Trophoblast cell (in vitro differentiated cells and primary cell): ENCODE measurements at regions not wholly inside any gene's neighbourhood (a gene's known extent, or its start where the extent isn't known, plus 50 kb on each side); places are given as distances from the start of the nearest gene placed in this dataset.
"Not testable (repeated sequence)": the region's sequence is repeated elsewhere in the genome, so short reads cannot be mapped to it uniquely, and the experiment has no call there.

Source experiments
- DNase-seq, 2 donors: peaks; one replicate each; pipeline ENCODE4 v3.0.0-alpha.2; 2016
- H2AFZ ChIP-seq: 2 replicates; pipeline ENCODE4 v1.6.1; 2013; ENCODE audit warnings: low read length, moderate library complexity, mild to moderate bottlenecking; ENCODE audit not compliant: insufficient read depth, poor library complexity
- H2AK5ac ChIP-seq: 2 replicates; pipeline ENCODE4 v1.6.1; 2013; ENCODE audit warnings: mild to moderate bottlenecking, low read length
- H2BK120ac ChIP-seq: 2 replicates; pipeline ENCODE4 v1.6.1; 2013; ENCODE audit warnings: low read length, mild to moderate bottlenecking, moderate library complexity; ENCODE audit not compliant: insufficient read depth, poor library complexity
- H2BK12ac ChIP-seq: 2 replicates; pipeline ENCODE4 v1.6.1; 2013; ENCODE audit warnings: mild to moderate bottlenecking, low read length, moderate library complexity
- H2BK5ac ChIP-seq: 2 replicates; pipeline ENCODE4 v1.6.1; 2013; ENCODE audit warnings: low read length, low read depth, moderate library complexity, mild to moderate bottlenecking; ENCODE audit not compliant: poor library complexity
- H3K14ac ChIP-seq: 2 replicates; pipeline ENCODE4 v1.6.1; 2013; ENCODE audit warnings: mild to moderate bottlenecking, low read length
- H3K18ac ChIP-seq: 2 replicates; pipeline ENCODE4 v1.6.1; 2013; ENCODE audit warnings: mild to moderate bottlenecking, low read length
- H3K23ac ChIP-seq: 2 replicates; pipeline ENCODE4 v1.6.1; 2013; ENCODE audit warnings: low read length
- H3K27ac ChIP-seq: 2 replicates; pipeline ENCODE4 v1.5.1; 2013; ENCODE audit warnings: low read depth, mild to moderate bottlenecking, inconsistent platforms, low read length, moderate library complexity
- H3K27me3 ChIP-seq: 2 replicates; pipeline ENCODE4 v1.6.1; 2013; ENCODE audit warnings: inconsistent platforms, mild to moderate bottlenecking, low read length, moderate library complexity; ENCODE audit not compliant: insufficient read depth
- H3K36me3 ChIP-seq, 2 experiments: 1 replicate in 1 of 2; 2 replicates in 1 of 2; pipeline ENCODE4 v1.6.1; 2013; ENCODE audit warnings: low read length in 2 of 2, mild to moderate bottlenecking in 2 of 2, moderate library complexity in 1 of 2; ENCODE audit not compliant: insufficient read depth in 2 of 2, control insufficient read depth in 1 of 2
- H3K4ac ChIP-seq: 2 replicates; pipeline ENCODE4 v1.6.1; 2013; ENCODE audit warnings: low read depth, mild to moderate bottlenecking, low read length, moderate library complexity
- H3K4me1 ChIP-seq, 2 experiments: 1 replicate in 1 of 2; 2 replicates in 1 of 2; pipeline ENCODE4 v1.6.1; 2013; ENCODE audit warnings: low read length in 2 of 2, mild to moderate bottlenecking in 2 of 2, moderate library complexity in 1 of 2; ENCODE audit not compliant: insufficient read depth in 2 of 2, control insufficient read depth in 1 of 2
- H3K4me2 ChIP-seq: 2 replicates; pipeline ENCODE4 v1.6.1; 2013; ENCODE audit warnings: inconsistent platforms, mild to moderate bottlenecking, low read length, moderate library complexity
- H3K4me3 ChIP-seq: 2 replicates; pipeline ENCODE4 v1.5.1; 2013; ENCODE audit warnings: mild to moderate bottlenecking, low read depth, low read length, inconsistent platforms
- H3K79me1 ChIP-seq: one replicate; pipeline ENCODE4 v1.6.1; 2013; ENCODE audit warnings: low read length
- H3K79me2 ChIP-seq: 2 replicates; pipeline ENCODE4 v1.6.1; 2013; ENCODE audit warnings: low read length, mild to moderate bottlenecking; ENCODE audit not compliant: control insufficient read depth, insufficient read depth, poor library complexity
- H3K9ac ChIP-seq: 2 replicates; pipeline ENCODE4 v1.6.1; 2013; ENCODE audit warnings: mild to moderate bottlenecking, low read length
- H3K9me3 ChIP-seq: 2 replicates; pipeline ENCODE4 v1.6.1; 2013; ENCODE audit warnings: low read depth, mild to moderate bottlenecking, control low read depth, inconsistent platforms, low read length; ENCODE audit not compliant: insufficient read depth
- H4K12ac ChIP-seq: 2 replicates; pipeline ENCODE4 v1.6.1; 2013; ENCODE audit warnings: low read depth, mild to moderate bottlenecking, low read length, moderate library complexity
- H4K8ac ChIP-seq: 2 replicates; pipeline ENCODE4 v1.6.1; 2013; ENCODE audit warnings: low read depth, mild to moderate bottlenecking, low read length, moderate library complexity
- H4K91ac ChIP-seq: one replicate; pipeline ENCODE4 v1.6.1; 2013; ENCODE audit warnings: low read depth, mild to moderate bottlenecking, low read length, moderate library complexity
- WGBS: extraction: QIAGEN DNeasy Blood & Tissue Kit; methylation state at CpG from one replicate; pipeline ENCODE4 v1.1.7; 2013; ENCODE audit warnings: missing lambda C conversion rate; ENCODE audit not compliant: insufficient read length, insufficient coverage; ENCODE audit errors: extremely low coverage; 5-methylcytosine and 5-hydroxymethylcytosine counted together

DNA sequence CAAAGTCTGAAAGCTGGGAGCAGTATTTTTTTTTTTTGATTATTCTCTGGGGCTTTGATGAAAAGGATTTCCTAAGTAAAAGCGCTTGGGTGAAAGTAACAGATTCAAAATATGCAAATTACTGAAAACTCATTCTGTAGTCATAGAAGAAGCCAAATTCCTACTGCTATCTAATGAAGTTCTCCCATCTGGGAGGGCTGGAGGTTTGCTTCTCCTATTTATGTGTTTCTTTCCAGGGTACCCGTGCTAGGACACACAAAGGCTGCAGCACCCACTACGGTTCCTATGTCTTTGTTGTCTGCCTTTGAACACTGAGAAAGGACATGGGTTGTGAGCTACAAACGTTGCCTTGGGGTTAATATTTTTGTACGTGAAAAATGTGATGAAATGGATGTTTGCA is 324.7 kb upstream of the KAZN start:
- Histone ChIP-seq H3K4me1 (no peaks in the 10 kb centered on the region), H3K79me1 (no peaks in the 10 kb centered on the region), H3K9me3 (peaks cover 2% of the 10 kb centered on the region), H3K36me3 (no peaks in the 10 kb centered on the region), H2BK120ac (no peak overlapping the region), H3K23ac (no peak overlapping the region), H2BK12ac (no peak overlapping the region), H3K4me3 (no peak overlapping the region), H4K8ac (no peak overlapping the region), H3K9ac (no peak overlapping the region), H4K91ac (no peak overlapping the region), H3K4ac (no peak overlapping the region), H3K27ac (no peak overlapping the region), H3K79me2 (no peaks in the 10 kb centered on the region), H2BK5ac (no peak overlapping the region), H3K18ac (no peak overlapping the region), H3K14ac (no peak overlapping the region), H4K12ac (no peak overlapping the region), H2AFZ (no peak overlapping the region), H3K27me3 (no peaks in the 10 kb centered on the region), H2AK5ac (no peak overlapping the region), H3K4me2 (no peak overlapping the region)
- WGBS, result no CpG with 5 or more reads among the region's 5 CpGs
- no peak for DNase-seq

DNA sequence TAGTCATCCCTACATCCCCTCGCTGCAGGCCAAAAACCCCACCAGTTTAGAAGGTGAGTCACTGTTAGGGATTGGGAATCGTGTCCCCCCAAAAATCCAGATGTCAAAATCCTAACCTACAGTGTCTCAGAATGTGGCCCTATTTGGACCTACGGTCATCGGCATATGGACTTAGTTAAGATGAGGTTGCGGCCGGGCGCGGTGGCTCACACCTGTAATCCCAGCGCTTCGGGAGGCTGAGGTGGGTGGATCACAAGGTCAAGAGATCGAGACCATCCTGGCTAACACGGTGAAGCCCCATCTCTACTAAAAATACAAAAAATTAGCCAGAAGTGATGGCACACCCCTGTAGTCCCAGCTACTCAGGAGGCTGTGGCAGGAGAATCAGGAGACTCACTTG is 318.6 kb upstream of the KAZN start:
- H3K27me3 ChIP-seq, H2AFZ ChIP-seq, H2AK5ac ChIP-seq, H3K27ac ChIP-seq, H2BK120ac ChIP-seq, H3K9ac ChIP-seq, H2BK5ac ChIP-seq, H3K18ac ChIP-seq, H4K91ac ChIP-seq, H3K79me1 ChIP-seq, H4K8ac ChIP-seq, H3K4me1 ChIP-seq, H3K4me3 ChIP-seq, H3K4ac ChIP-seq, H3K14ac ChIP-seq, H3K9me3 ChIP-seq, H3K23ac ChIP-seq, H3K4me2 ChIP-seq, H2BK12ac ChIP-seq, H4K12ac ChIP-seq, H3K36me3 ChIP-seq, H3K79me2 ChIP-seq, DNase-seq: not testable (repeated sequence)
- no CpG with 5 or more reads among the region's 12 CpGs for WGBS

DNA sequence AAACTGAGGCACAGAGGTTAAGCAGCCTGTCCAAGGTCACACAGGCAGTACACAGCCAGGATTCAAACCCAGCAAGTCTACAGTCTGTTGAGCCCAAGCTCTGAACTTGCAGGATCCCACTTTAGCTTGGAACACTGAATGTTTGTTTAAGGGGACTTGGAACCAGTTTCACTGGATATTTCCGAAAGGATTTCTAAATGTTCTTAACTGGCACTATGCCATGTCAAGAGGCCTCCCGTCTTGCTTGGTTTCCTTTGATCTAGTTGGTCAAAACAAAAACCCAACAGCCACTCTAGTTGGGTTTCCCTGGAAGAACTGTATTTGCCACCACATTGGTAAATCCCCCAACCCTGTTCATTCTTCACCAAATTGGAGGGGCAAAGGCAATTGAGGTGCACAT is 317.6 kb upstream of the KAZN start:
- Histone ChIP-seq H4K91ac (no peak overlapping the region), H4K8ac (no peak overlapping the region), H3K14ac (no peak overlapping the region), H2BK120ac (no peak overlapping the region), H3K27me3 (no peaks in the 10 kb centered on the region), H3K9me3 (no peaks in the 10 kb centered on the region), H2AK5ac (no peak overlapping the region), H3K79me2 (no peaks in the 10 kb centered on the region), H2BK12ac (no peak overlapping the region), H2AFZ (no peak overlapping the region), H2BK5ac (no peak overlapping the region), H3K79me1 (no peaks in the 10 kb centered on the region), H3K4me3 (no peak overlapping the region), H3K4me2 (no peak overlapping the region), H3K27ac (no peak overlapping the region), H3K18ac (no peak overlapping the region), H3K9ac (no peak overlapping the region), H3K36me3 (no peaks in the 10 kb centered on the region), H3K4me1 (no peaks in the 10 kb centered on the region), H4K12ac (no peak overlapping the region), H3K23ac (no peak overlapping the region), H3K4ac (no peak overlapping the region)
- no peak for DNase-seq
- WGBS, result no CpG with 5 or more reads among the region's 2 CpGs

DNA sequence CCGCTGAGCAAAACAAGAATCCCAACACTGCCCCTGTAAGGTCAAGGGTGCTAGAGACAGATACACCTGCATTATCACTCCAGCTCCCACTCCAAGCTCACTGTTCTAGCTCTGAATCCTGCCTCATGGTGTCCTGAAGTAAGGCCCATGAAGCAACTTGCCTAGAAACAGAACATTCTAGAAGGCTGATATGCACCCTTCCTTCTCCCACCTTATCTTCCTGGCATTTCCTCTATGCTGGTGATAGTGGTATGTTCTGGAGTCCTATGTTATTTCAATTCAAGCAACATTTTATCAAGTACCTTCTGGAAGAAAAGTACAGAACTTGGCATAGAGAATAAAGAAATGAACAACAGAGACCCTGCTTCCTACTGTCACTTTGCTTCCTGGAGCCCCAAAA is 317.1 kb upstream of the KAZN start:
- Histone ChIP-seq H3K4me1 (no peaks in the 10 kb centered on the region), H3K79me2 (no peaks in the 10 kb centered on the region), H3K14ac (no peak overlapping the region), H4K12ac (no peak overlapping the region), H4K8ac (no peak overlapping the region), H4K91ac (no peak overlapping the region), H3K4me3 (no peak overlapping the region), H3K27ac (no peak overlapping the region), H2BK12ac (no peak overlapping the region), H2AK5ac (no peak overlapping the region), H3K4ac (no peak overlapping the region), H3K36me3 (no peaks in the 10 kb centered on the region), H3K27me3 (no peaks in the 10 kb centered on the region), H2BK5ac (no peak overlapping the region), H3K9me3 (no peaks in the 10 kb centered on the region), H3K4me2 (no peak overlapping the region), H3K23ac (no peak overlapping the region), H3K9ac (no peak overlapping the region), H3K18ac (no peak overlapping the region), H2BK120ac (no peak overlapping the region), H2AFZ (no peak overlapping the region), H3K79me1 (no peaks in the 10 kb centered on the region)
- no peak for DNase-seq
- WGBS, result no CpG with 5 or more reads among the region's 1 CpG
